SK-N-SH (cell line): ENCODE measurements at regions not wholly inside any gene's neighbourhood (a gene's known extent, or its start where the extent isn't known, plus 50 kb on each side); places are given as distances from the start of the nearest gene placed in this dataset.

ENCODE experiments used
- CTCF ChIA-PET: fragments of 300-600, 350-600 bp; formaldehyde crosslinking; extraction: SDS; loops from one replicate; lab custom pipeline; 2021; lab: Yijun Ruan, JAX
- POLR2A ChIA-PET: fragments of 350-600 bp; sonication (Branson Sonifier 250); formaldehyde crosslinking; extraction: SDS; loops from one replicate; lab custom pipeline; 2020; ENCODE audit warnings: antibody characterized with exemption, inconsistent platforms; lab: Yijun Ruan, JAX
- DNase-seq: peaks from one replicate; pipeline ENCODE4 v3.0.0; 2012
- H2AFZ ChIP-seq: fragments of 200-600 bp; sonication (generic); 2 replicates; pipeline ENCODE4 v1.8.1; 2016; ENCODE audit warnings: antibody characterized with exemption, mild to moderate bottlenecking, low read depth
- H3F3A ChIP-seq: fragments of 200-600 bp; sonication (generic); replicated peaks from 2 replicates; pipeline ENCODE3; 2016; ENCODE audit warnings: antibody characterized with exemption, mild to moderate bottlenecking; ENCODE audit not compliant: insufficient read depth
- H3K27ac ChIP-seq, 2 experiments: fragments of 200-500 bp in 1 of 2; fragments of 200-600 bp in 1 of 2; sonication (Bioruptor generic) in 1 of 2; sonication (generic), shearing (Covaris generic) in 1 of 2; 2 replicates each; pipeline versions ENCODE4 v1.5.1 to v1.6.1; 2014 to 2016; ENCODE audit warnings: low read depth in 2 of 2, inconsistent platforms in 1 of 2, low read length in 1 of 2, mild to moderate bottlenecking in 1 of 2, mixed read lengths in 1 of 2
- H3K27me3 ChIP-seq: fragments of 200-600 bp; sonication (generic), shearing (Covaris generic); 2 replicates; pipeline ENCODE4 v1.6.1; 2016; ENCODE audit warnings: mixed run types; ENCODE audit not compliant: insufficient read depth
- H3K36me3 ChIP-seq, 2 experiments: fragments of 200-500 bp in 1 of 2; fragments of 200-600 bp in 1 of 2; sonication (Bioruptor generic) in 1 of 2; sonication (generic) in 1 of 2; replicated peaks in 1 of 2; 2 replicates each; pipeline versions ENCODE3 to v1.5.1; 2014 to 2016; ENCODE audit warnings: low read length in 1 of 2, mild to moderate bottlenecking in 1 of 2; ENCODE audit not compliant: insufficient read depth in 2 of 2, control insufficient read depth in 1 of 2
- H3K4me1 ChIP-seq, 2 experiments: fragments of 200-500 bp in 1 of 2; fragments of 200-600 bp in 1 of 2; sonication (Bioruptor generic) in 1 of 2; sonication (generic), shearing (Covaris generic) in 1 of 2; 2 replicates each; pipeline versions ENCODE4 v1.5.1 to v1.6.1; 2014 to 2016; ENCODE audit warnings: low read depth in 1 of 2, low read length in 1 of 2, mixed run types in 1 of 2; ENCODE audit not compliant: insufficient read depth in 2 of 2, control insufficient read depth in 1 of 2
- H3K4me2 ChIP-seq: fragments of 200-600 bp; sonication (generic), shearing (Covaris generic); 2 replicates; pipeline ENCODE4 v1.6.1; 2017; ENCODE audit warnings: mixed run types
- H3K4me3 ChIP-seq, 2 experiments: fragments of 200-500 bp in 1 of 2; fragments of 200-600 bp in 1 of 2; sonication (Bioruptor generic) in 1 of 2; sonication (generic), shearing (Covaris generic) in 1 of 2; 2 replicates each; pipeline versions ENCODE4 v1.5.1 to v1.8.1; 2014 to 2016; ENCODE audit warnings: low read depth in 2 of 2, inconsistent platforms in 1 of 2, low read length in 1 of 2, mild to moderate bottlenecking in 1 of 2, mixed read lengths in 1 of 2, moderate library complexity in 1 of 2
- H3K79me2 ChIP-seq: fragments of 200-600 bp; sonication (generic); 2 replicates; pipeline ENCODE4 v1.8.1; 2017; ENCODE audit warnings: mild to moderate bottlenecking; ENCODE audit not compliant: insufficient read depth
- H3K9ac ChIP-seq: fragments of 200-600 bp; sonication (generic); 2 replicates; pipeline ENCODE4 v1.6.1; 2017; ENCODE audit warnings: mixed run types
- H3K9me2 ChIP-seq: fragments of 200-600 bp; sonication (generic); 2 replicates; pipeline ENCODE4 v1.6.1; 2017; ENCODE audit warnings: mixed run types
- H3K9me3 ChIP-seq: fragments of 200-600 bp; sonication (generic); 2 replicates; pipeline ENCODE4 v1.6.1; 2017; ENCODE audit warnings: mixed run types, mild to moderate bottlenecking, moderate library complexity
- H4K20me1 ChIP-seq: fragments of 200-600 bp; sonication (generic); 2 replicates; pipeline ENCODE4 v1.6.1; 2017; ENCODE audit warnings: mild to moderate bottlenecking, mixed run types; ENCODE audit not compliant: insufficient read depth
- CHD2 ChIP-seq: fragments of 150-350 bp; IDR thresholded peaks from 2 replicates; pipeline ENCODE4 v1.6.1; 2018; ENCODE audit warnings: low read length; ENCODE audit not compliant: partially characterized antibody
- CTCF ChIP-seq: fragments of 200-600 bp; sonication (generic); IDR thresholded peaks from 2 replicates; pipeline ENCODE4 v1.6.1; 2017; ENCODE audit warnings: antibody characterized with exemption, mild to moderate bottlenecking, moderate library complexity
- EP300 ChIP-seq, 2 experiments: IDR thresholded peaks; 2 replicates each; pipeline versions ENCODE4 v1.4.0 to v1.6.1; 2012; ENCODE audit warnings: borderline replicate concordance in 1 of 2, low read depth in 1 of 2, low read length in 1 of 2
- FOXJ3 ChIP-seq: sonication (generic); formaldehyde crosslinking; IDR thresholded peaks from 2 replicates; pipeline ENCODE4 v1.5.1; 2020; ENCODE audit warnings: mild to moderate bottlenecking, missing genetic modification reagents
- FOXM1 ChIP-seq: IDR thresholded peaks from 2 replicates; pipeline ENCODE4 v1.4.0; 2012; ENCODE audit warnings: low read depth, mild to moderate bottlenecking
- GATA2 ChIP-seq: sonication (generic); formaldehyde crosslinking; IDR thresholded peaks from 2 replicates; pipeline ENCODE4 v1.5.0; 2020; ENCODE audit warnings: mild to moderate bottlenecking, missing genetic modification reagents
- IRF3 ChIP-seq: fragments of 150-350 bp; IDR thresholded peaks from 2 replicates; pipeline ENCODE4 v1.6.1; 2016; ENCODE audit warnings: mild to moderate bottlenecking, low read depth, low read length
- NFIC ChIP-seq: IDR thresholded peaks from 2 replicates; pipeline ENCODE4 v1.4.0; 2012; ENCODE audit warnings: borderline replicate concordance
- RAD21 ChIP-seq: IDR thresholded peaks from 2 replicates; pipeline ENCODE4 v1.6.1; 2012; ENCODE audit warnings: mild to moderate bottlenecking, low read length
- REST ChIP-seq: IDR thresholded peaks from 2 replicates; pipeline ENCODE4 v1.6.1; 2012; ENCODE audit warnings: mild to moderate bottlenecking, low read depth, low read length, moderate library complexity
- RFX5 ChIP-seq: IDR thresholded peaks from 2 replicates; pipeline ENCODE4 v1.6.1; 2012; ENCODE audit warnings: mild to moderate bottlenecking, improper control_type of control experiment, low read length
- SIN3A ChIP-seq: IDR thresholded peaks from 2 replicates; pipeline ENCODE4 v1.6.1; 2012; ENCODE audit warnings: low read depth, mild to moderate bottlenecking, low read length, moderate library complexity, borderline replicate concordance
- ZBTB33 ChIP-seq: IDR thresholded peaks from 2 replicates; pipeline ENCODE4 v1.4.0; 2012; ENCODE audit warnings: low read depth, borderline replicate concordance
- WGBS: methylation state at CpG from one replicate; pipeline ENCODE4 v1.1.6; 2017; ENCODE audit warnings: low lambda C conversion rate; 5-methylcytosine and 5-hydroxymethylcytosine counted together

- Histone ChIP-seq H2AFZ (0 out of 2 replicates have a peak overlapping the region, but pooled peaks have one; percentile 48), H3K9me2 (no peaks in the 10 kb centered on the region), H3K27me3 (no peaks in the 10 kb centered on the region), H3K27ac (no peak overlapping the region; a peak in 1 of 4 replicates), H3K9ac (no peak overlapping the region), H3K79me2 (no peaks in the 10 kb centered on the region), H3K36me3 (no peaks in the 10 kb centered on the region), H3K4me3 (no peak overlapping the region), H3K4me2 (peak overlapping the region; percentile 19; the same call in 1 of the 2 replicates), H3F3A (no peaks in the 10 kb centered on the region), H3K9me3 (no peaks in the 10 kb centered on the region), H4K20me1 (no peaks in the 10 kb centered on the region), H3K4me1 (no peaks in the 10 kb centered on the region; a peak in 1 of 4 replicates)
- DNase-seq = no peak
- POLR2A ChIA-PET = no interaction called here
- no peak for TF ChIP-seq EP300 (IDR thresholded peaks at IDR 0.05; ENCODE audit: borderline replicate concordance in 1 of 2, low read depth in 1 of 2, low read length in 1 of 2)
- TF ChIP-seq CTCF = no peak
- 0 out of 2 replicates have a peak, but pooled peaks have one; percentile 13 for TF ChIP-seq NFIC
- CTCF ChIA-PET = no interaction called here
Measured at GRCh38 chr14:38391334-38391733, 135.4 kb upstream of the CLEC14A start.

GRCh38 chr14:38389681-38390080, 133.8 kb upstream of the CLEC14A start:
- Histone ChIP-seq H3K9ac (no peak overlapping the region), H2AFZ (no peak overlapping the region), H4K20me1 (no peaks in the 10 kb centered on the region), H3K27me3 (no peaks in the 10 kb centered on the region), H3K36me3 (no peaks in the 10 kb centered on the region), H3K9me3 (no peaks in the 10 kb centered on the region), H3K4me3 (no peak overlapping the region), H3K4me2 (no peak overlapping the region), H3K27ac (no peak overlapping the region), H3K4me1 (no peaks in the 10 kb centered on the region; a peak in 1 of 4 replicates), H3K9me2 (no peaks in the 10 kb centered on the region), H3K79me2 (no peaks in the 10 kb centered on the region), H3F3A (no peaks in the 10 kb centered on the region)
- DNase-seq = no peak
- 17% methylated on average over 1 of the region's 1 CpG for WGBS
- no peak for TF ChIP-seq RAD21
- TF ChIP-seq FOXJ3 = no peak
- TF ChIP-seq RFX5 = no peak
- no peak for TF ChIP-seq REST
- no peak for TF ChIP-seq ZBTB33
- no peak for TF ChIP-seq GATA2 (CRISPR knock-in tag)
- no peak for TF ChIP-seq SIN3A
- no peak for TF ChIP-seq FOXM1
- no peak for TF ChIP-seq IRF3
- TF ChIP-seq CHD2 = no peak
- ChIA-PET POLR2A (no interaction called here), CTCF (no interaction called here)
